Brain pericyte (primary cell): ENCODE measurements at regions not wholly inside any gene's neighbourhood (a gene's known extent, or its start where the extent isn't known, plus 50 kb on each side); places are given as distances from the start of the nearest gene placed in this dataset.

Experiments used
- DNase-seq: peaks from one replicate; pipeline ENCODE4 v3.0.0-alpha.2; 2012; ENCODE audit warnings: low read depth, low spot score

DNA sequence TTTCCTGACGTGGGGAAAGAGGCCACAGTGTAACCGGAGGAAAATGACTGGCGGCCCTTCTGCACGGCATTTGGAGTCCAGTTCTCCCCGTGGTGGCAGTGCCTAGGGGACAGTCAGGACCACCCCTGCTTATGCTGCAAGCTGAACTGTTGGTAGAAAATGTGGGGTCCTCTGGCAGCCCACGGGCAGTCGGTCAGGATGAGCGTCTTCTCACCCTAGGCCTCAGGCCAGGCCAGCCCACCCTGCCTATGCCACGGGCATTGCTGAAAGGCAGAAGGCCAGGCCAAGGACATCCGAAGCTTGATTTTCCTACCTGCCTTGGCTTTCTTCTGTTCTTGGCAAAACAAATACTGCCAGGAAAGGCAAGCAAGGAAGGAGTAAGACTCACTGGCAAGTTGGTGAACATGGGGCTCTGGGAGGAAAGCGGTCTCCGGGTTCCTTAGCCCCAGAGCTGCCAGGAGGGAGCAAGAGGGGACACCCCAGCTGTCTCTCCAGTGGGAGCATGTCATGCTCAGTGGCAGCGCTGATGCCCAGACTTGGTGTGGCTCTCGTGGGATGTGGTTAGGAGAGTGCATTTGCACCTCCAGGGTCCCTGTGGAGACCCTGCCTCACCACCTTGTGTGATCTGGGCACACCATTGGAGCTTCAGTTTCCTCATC is 311.6 kb downstream of the QKI start:
- no peak for DNase-seq

DNA sequence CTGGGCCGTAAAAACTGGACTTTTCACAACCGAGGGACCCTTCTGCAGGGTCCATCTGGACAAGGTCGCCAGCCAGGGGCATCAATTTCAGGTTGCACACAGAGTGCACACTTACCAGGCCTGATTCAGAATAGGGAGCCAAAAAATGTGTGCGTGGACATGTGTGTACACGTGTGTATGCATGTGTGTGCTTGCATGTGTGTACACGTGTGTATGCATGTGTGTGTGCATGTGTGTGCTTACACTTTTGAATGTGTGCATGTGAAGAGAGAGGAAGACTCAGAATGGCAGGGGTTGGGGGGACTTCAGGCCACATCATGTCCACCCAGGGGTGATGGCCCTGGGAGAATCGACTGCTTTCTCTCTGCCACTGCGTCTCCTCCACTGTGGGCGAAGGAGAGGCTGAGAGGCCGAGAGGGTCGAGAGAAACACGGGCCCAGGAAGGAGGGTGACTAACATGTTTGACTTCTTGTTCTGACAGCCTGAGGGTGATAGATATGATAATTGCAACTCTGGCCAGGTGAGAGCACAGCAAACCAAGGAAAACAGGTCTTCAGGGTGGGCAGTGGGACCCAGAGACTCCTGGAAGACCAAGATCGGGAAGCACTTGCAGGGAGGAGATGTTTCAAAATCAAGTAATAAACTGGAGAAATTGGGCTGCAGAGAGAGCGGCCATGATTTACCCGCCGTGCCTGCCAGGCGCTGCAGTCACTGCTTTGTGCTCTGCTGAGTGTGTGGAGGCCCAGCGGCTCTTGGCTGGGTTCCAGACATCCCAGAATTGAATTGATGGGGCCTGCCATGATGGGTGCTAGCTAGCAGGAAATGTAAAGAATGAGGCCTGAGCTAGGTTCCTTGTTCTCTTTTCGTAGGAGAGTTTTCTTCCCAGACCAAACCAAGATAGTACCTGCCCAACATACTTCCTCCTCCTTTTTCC is 310.8 kb downstream of the QKI start:
- no peak for DNase-seq

GRCh38 chr6:163724196-163724595 is 309.7 kb downstream of the QKI start:
- DNase-seq = no peak

GRCh38 chr6:163723759-163724158 is 309.2 kb downstream of the QKI start:
- no peak for DNase-seq

DNA sequence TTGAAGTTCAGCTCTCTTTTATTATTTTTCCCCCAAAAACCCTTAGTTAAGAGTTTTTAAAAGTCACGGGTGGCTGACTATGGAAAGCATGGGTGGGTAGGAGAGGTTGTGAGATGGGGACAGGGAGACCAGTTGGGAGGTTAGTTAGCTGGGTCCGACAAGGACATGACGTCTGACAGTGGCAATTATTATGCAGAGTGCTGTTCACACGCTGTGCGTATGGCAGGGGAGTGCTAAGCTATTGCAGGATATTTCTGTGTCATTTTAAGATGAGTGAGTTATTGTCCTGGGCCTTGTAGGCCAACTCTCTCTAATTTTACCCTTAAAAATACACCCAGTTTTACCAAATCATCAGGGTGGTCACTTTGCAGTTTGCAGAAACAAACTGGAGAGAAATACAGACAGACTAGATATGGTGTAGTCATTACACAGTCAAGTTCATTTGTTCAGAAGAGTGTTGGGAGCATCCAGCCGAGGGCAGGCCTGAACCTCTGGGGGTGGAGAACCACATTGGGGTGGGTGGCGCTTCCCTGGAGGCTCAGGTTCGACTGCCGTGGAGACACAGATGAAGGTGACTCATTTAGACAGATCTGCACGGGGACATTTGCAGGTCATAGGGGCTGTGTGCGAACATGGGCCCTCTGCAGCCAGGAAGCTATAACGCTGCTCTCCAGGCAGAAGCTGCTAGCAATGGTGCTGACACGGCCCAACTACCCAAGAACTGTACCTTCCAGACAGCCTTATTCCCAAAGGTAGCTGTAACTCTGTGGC is 307.6 kb downstream of the QKI start:
- DNase-seq = no peak

DNA sequence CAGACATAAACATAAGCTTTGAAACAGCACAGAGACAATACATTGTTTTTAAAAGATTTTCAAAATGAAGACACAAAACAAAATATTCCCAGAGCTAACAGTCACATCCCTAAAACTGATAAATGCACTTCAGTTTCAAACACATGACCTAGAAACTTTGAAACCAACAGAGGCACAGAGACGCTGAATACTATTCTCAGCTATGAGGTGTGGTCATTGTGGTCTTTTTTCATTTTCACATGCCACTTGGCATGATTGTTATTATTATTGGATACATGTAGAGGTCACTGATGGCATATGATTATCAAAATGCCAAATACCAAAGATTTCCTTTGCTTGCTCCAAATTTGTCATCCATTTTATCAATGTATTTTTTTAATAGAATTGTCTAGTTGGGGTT is 306.9 kb downstream of the QKI start:
- DNase-seq = no peak

- no peak for DNase-seq
Measured at GRCh38 chr6:163720460-163721235, 306.1 kb downstream of the QKI start.

DNA sequence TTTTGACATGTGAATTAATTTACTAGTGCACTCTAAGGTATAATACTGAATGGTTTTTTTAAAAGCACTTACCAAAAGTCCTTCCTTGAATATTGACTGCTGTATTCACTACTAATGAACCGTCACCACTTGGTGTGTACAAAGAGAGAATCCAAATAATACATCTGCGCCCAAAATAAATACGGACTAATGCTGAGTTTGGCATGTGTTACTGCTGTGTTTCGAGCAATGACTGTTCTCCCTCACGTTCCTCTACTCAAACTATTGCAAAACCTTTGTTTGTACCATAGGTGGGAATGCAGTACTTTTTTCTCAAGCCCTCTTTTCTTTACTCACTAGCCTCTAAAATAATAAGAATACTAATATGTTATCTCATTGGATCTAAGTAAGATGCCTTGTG is 305.5 kb downstream of the QKI start:
- no peak for DNase-seq

- no peak for DNase-seq
Measured at GRCh38 chr6:163719028-163719742, 304.7 kb downstream of the QKI start.

- DNase-seq = no peak
Measured at GRCh38 chr6:163718537-163718936, 304.0 kb downstream of the QKI start.

DNA sequence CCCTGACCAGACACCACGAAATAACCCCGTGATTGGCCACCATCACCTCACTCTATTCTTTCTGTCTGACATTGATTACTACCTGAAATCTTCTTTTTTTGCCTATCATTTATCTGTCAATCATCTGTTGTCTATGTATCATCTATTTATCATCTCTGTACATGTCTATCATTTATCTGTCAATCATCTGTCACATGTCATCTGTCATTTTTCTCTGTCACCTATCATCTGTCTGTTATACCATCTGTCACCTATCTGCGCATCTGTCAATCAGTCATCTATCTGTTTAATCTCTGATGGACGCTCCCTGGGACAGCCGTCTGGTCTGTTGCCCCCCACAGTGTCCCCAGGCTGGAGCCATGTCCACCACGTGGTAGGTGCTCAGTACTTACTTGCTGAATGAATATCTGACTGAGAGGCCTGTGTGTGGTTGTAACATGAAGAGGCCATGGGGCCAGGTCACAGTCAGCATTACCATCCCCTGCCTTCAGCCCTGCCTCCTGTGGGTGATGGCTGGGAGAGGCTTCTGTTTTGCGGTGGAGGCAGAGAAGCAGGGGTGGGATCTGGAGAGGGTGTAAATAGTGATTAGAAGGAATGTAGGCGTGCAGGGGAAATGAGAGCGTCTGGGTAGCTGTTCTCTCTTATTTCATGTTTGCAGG is 302.7 kb downstream of the QKI start:
- DNase-seq = no peak

DNA sequence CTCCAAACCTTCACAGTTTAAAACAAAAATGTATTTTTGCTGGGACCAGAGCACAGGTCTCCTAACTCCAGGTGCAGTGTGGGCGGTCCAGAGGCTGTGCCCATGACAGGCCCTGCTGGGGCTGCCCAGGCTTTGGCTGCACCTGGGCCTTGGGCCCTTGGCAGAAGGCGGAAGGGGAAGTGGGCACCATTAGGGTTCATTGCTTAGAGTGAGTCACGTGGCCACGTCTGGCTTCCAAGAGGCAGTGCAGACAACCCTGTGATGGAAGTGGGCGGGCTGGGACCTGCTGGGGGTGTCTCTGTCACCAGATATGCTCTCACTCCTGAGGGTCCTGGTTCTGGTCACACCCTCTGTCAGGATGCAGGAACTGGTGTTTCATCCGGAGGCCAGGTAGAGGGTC is 302.2 kb downstream of the QKI start:
- no peak for DNase-seq

DNA sequence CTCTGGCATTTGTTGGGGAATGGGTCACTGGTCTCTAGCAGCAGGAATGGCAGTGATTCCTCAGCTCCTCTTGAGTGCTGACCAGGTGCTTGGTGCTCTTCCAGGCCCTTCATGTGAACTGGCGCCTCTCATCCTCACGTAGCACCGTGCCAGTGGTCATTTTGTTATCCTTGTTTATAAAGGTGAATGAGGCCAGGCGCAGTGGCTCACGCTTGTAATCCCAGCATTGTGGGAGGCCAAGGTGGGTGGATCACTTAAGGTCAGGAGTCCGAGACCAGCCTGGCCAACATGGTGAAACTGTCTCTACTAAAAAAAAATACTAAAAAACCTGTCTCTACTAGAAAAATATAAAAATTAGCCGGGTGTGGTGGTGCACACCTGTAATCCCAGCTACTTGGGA is 301.3 kb downstream of the QKI start:
- DNase-seq = no peak

- no peak for DNase-seq
Measured at GRCh38 chr6:163714179-163714578, 299.7 kb downstream of the QKI start.

GRCh38 chr6:163712981-163713380 is 298.5 kb downstream of the QKI start:
- DNase-seq = no peak

GRCh38 chr6:163712566-163712961 is 298.0 kb downstream of the QKI start:
- no peak for DNase-seq

DNA sequence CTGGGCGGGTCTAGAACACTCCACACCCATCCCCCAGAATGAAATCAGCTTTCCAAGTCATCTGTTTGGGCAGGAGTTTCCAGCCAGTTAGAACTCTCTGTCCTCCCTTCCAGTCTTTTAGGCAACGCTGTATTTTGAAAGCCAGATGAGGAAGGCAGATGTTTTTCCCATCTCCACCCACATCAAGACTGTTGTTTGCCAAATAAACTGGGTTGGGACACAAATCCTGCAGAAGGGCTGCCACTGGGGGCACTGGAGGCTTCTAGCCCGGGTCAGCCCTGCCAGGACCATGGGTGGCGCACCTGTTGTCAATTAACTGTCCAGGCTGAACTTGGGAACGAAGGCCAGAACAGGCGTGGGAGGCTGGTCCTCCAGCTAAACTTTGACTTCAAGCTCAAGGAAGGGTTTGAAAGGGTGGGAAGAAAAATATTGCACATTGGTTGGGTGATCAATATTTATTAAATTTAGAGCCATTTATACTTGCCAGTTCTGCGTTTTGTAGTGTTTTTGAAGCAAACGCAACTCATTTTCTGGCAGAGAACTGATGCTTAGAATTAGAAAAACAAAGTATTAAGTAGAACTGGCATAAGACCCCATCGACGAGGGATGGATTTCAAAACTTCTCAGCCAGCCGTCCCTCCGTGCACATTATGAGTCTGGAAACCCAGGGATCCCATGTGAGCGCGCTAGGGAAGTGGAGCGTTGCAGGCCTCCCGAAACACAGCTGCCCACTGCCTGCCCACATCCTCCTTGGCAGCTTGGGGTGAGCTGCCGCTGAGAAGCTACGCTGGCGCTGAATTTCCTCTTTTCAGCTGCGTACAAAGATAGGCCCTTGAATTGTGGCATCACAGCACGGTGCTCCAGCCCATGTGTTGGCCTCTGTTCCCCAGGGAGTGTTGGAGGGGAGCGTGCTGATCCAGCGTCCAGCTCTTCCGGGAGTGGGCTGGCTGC is 297.4 kb downstream of the QKI start:
- no peak for DNase-seq

DNA sequence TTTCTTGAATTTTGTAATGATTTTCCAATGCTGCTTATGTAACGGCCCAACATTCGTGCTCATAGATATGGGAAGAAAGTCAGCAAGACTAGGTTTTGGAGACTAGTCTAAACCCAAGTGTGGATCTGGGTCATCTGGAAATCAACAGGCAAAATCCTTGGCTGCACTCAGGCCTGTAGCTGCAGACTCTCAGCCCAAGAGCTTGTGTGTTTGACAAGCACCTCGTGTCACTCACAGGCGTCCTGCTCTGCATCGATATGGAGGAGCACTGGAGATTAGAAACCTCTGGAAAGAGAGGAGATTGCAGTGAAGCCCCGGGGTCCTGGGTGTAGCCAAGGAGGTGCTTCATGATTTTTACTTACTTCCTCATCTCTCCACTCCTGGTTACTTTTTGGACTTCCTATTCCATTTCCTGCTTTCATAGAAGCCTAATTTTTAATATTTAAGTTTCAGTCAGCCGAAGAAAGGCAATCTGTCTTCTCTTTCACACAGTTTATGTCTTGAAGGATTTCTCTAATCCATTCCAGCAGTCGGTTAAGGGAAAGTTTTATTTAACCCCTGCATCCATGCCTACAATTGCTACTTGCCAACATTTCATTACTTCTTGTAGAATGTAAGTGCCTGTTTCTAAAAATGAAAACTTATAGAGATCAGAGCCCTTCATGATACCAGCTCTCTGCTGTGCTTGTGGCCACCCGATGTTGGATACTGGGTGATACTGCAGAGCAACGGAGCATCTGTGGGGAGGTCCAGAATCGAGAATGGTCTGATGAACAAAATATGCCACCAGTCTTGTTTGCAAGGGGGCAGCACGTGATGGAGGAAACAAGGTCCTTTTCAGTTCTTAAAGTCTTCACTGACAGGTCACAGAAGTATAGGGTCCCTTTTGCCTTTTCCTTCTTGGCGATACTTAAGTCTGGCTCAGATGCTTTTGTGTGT is 296.3 kb downstream of the QKI start:
- DNase-seq = no peak
